ENCODE measurements at regions not wholly inside any gene's neighbourhood (a gene's known extent, or its start where the extent isn't known, plus 50 kb on each side); places are given as distances from the start of the nearest gene placed in this dataset.

GRCh38 chr5:124459984-124460383 is 286.5 kb downstream of the ZNF608 start:
- intact Hi-C loops (cut with DNase I), result no loop called here
- Histone ChIP-seq H3K27me3 (no peaks in the 10 kb centered on the region), H3K4me1 (no peaks in the 10 kb centered on the region), H3K36me3 (no peaks in the 10 kb centered on the region), H3K27ac (no peak overlapping the region), H3K9me3 (no peaks in the 10 kb centered on the region), H3K4me3 (no peak overlapping the region)
- DNase-seq, result no peak
- no peak for TF ChIP-seq CTCF (IDR thresholded peaks at IDR 0.05)
- no peak for TF ChIP-seq POLR2A (IDR thresholded peaks at IDR 0.05)
- 86% methylated on average over 6 of the region's 6 CpGs for WGBS (ENCODE audit: insufficient coverage, low coverage, low lambda C conversion rate, missing lambda C conversion rate)
- ATAC-seq, result no peak

GRCh38 chr5:124457901-124458300 is 288.5 kb downstream of the ZNF608 start:
- no peak overlapping the region for H3K27ac ChIP-seq
- DNase-seq (no peak), ATAC-seq (no peak)
- H3K4me1 ChIP-seq, result no peaks in the 10 kb centered on the region
- intact Hi-C loops (cut with DNase I), result no loop called here
- no peak for TF ChIP-seq CTCF (IDR thresholded peaks at IDR 0.05)
- no peak for TF ChIP-seq POLR2A (IDR thresholded peaks at IDR 0.05)
- H3K4me3 ChIP-seq, result no peak overlapping the region
- 27% methylated on average over 1 of the region's 1 CpG for WGBS (ENCODE audit: insufficient coverage, low coverage, low lambda C conversion rate, missing lambda C conversion rate)
- no peaks in the 10 kb centered on the region for H3K27me3 ChIP-seq
- H3K9me3 ChIP-seq, result no peaks in the 10 kb centered on the region
- no peaks in the 10 kb centered on the region for H3K36me3 ChIP-seq

DNA sequence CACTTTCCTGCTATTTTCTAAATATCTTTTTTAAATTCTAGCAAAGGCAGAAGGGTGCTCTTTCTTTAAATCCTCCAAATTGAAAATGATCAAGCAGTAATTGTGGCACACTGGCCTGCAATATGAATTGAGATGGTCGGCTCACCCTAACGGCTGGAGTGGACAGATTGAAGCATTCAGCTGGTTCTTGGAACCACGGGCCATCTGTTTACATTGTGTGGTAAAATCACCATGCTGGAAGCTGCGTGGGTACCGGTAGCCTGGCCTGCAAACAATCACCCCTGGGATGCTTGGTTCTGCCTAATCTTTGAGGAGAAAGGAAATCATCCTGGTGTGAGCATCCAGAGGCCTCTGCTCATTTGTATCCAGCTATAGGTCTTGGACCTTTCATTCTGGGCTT is 289.3 kb downstream of the ZNF608 start:
- H3K27ac ChIP-seq, result no peak overlapping the region
- TF ChIP-seq POLR2A (IDR thresholded peaks at IDR 0.05) (no peak), CTCF (IDR thresholded peaks at IDR 0.05) (no peak)
- H3K36me3 ChIP-seq, result no peaks in the 10 kb centered on the region
- no peaks in the 10 kb centered on the region for H3K27me3 ChIP-seq
- ATAC-seq, result no peak
- no peak for DNase-seq
- no peaks in the 10 kb centered on the region for H3K4me1 ChIP-seq
- intact Hi-C loops (cut with DNase I), result no loop called here
- WGBS (ENCODE audit: insufficient coverage, low coverage, low lambda C conversion rate, missing lambda C conversion rate), result 77% methylated on average over 4 of the region's 5 CpGs
- no peaks in the 10 kb centered on the region for H3K9me3 ChIP-seq
- H3K4me3 ChIP-seq, result no peak overlapping the region

- ATAC-seq (no peak), DNase-seq (no peak)
- intact Hi-C loops (cut with DNase I), result no loop called here
- Histone ChIP-seq H3K4me1 (no peaks in the 10 kb centered on the region), H3K9me3 (no peaks in the 10 kb centered on the region), H3K27ac (no peak overlapping the region), H3K36me3 (no peaks in the 10 kb centered on the region), H3K4me3 (no peak overlapping the region), H3K27me3 (no peaks in the 10 kb centered on the region)
- 89% methylated on average over 3 of the region's 3 CpGs for WGBS (ENCODE audit: insufficient coverage, low coverage, low lambda C conversion rate, missing lambda C conversion rate)
- no peak for TF ChIP-seq POLR2A (IDR thresholded peaks at IDR 0.05)
- TF ChIP-seq CTCF (IDR thresholded peaks at IDR 0.05), result no peak
Measured at GRCh38 chr5:124456249-124456648, 290.2 kb downstream of the ZNF608 start.

DNA sequence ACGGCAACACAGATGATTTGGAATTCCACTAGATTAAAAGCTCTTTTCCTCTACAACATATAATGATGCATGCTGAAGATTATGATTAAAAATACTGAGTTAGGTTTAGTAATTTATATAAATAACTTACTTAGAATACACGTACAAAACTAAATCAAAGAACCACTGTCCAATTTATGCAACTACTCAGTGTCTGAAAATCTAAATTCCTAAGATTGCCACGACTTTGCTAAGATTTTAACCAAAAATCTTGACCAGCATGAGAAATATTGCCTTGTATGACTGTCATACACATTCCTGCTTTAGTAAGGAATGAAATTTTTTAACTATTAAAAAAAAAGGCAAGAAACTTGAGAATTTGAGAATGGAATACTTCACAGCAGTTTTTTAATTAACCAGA is 292.4 kb downstream of the ZNF608 start:
- WGBS (ENCODE audit: insufficient coverage, low coverage, low lambda C conversion rate, missing lambda C conversion rate), result 60% methylated on average over 3 of the region's 3 CpGs
- DNase-seq (no peak), ATAC-seq (no peak)
- Histone ChIP-seq H3K9me3 (no peaks in the 10 kb centered on the region), H3K4me3 (no peak overlapping the region), H3K36me3 (no peaks in the 10 kb centered on the region), H3K27me3 (no peaks in the 10 kb centered on the region), H3K4me1 (no peaks in the 10 kb centered on the region), H3K27ac (no peak overlapping the region)
- TF ChIP-seq POLR2A (IDR thresholded peaks at IDR 0.05) (no peak), CTCF (IDR thresholded peaks at IDR 0.05) (no peak)
- intact Hi-C loops (cut with DNase I), result no loop called here

Measured in right lobe of liver (tissue), 6 donors.